ENCODE measurements at regions not wholly inside any gene's neighbourhood (a gene's known extent, or its start where the extent isn't known, plus 50 kb on each side); places are given as distances from the start of the nearest gene placed in this dataset.

- Histone ChIP-seq H4K8ac (ENCODE audit: low read depth, low read length) (no peak overlapping the region), H3K4me1 (ENCODE audit: control insufficient read depth in 1 of 2, insufficient read depth in 2 of 2, low read length in 2 of 2) (peaks cover 0 to 3% of the 10 kb centered on the region in 2 experiments), H3K18ac (ENCODE audit: low read length) (no peak overlapping the region), H2AK5ac (ENCODE audit: low read length) (no peak overlapping the region), H3K36me3 (ENCODE audit: control insufficient read depth in 1 of 2, insufficient read depth in 2 of 2, low read length in 2 of 2) (no peaks in the 10 kb centered on the region), H2BK120ac (ENCODE audit: insufficient read depth, low read length, poor library complexity) (no peak overlapping the region), H3K79me1 (ENCODE audit: low read length) (no peaks in the 10 kb centered on the region), H3K4ac (ENCODE audit: low read depth, low read length) (no peak overlapping the region), H3K4me2 (ENCODE audit: low read length) (no peak overlapping the region), H2BK12ac (ENCODE audit: low read length) (no peak overlapping the region), H4K12ac (ENCODE audit: low read depth, low read length) (no peak overlapping the region), H2AFZ (ENCODE audit: insufficient read depth, low read length, poor library complexity) (no peak overlapping the region), H4K91ac (ENCODE audit: low read depth, low read length) (no peak overlapping the region), H3K27ac (ENCODE audit: low read depth, low read length) (no peak overlapping the region), H3K9ac (ENCODE audit: low read length) (no peak overlapping the region), H3K9me3 (ENCODE audit: insufficient read depth, low read depth, low read length) (peaks cover 2% of the 10 kb centered on the region), H3K14ac (ENCODE audit: low read length) (no peak overlapping the region), H2BK5ac (ENCODE audit: low read depth, low read length, poor library complexity) (no peak overlapping the region), H3K79me2 (ENCODE audit: control insufficient read depth, insufficient read depth, low read length, poor library complexity) (no peaks in the 10 kb centered on the region), H3K23ac (ENCODE audit: low read length) (no peak overlapping the region), H3K4me3 (ENCODE audit: low read depth, low read length) (no peak overlapping the region), H3K27me3 (ENCODE audit: insufficient read depth, low read length) (no peaks in the 10 kb centered on the region)
- WGBS (ENCODE audit: extremely low coverage, insufficient coverage, insufficient read length): no CpG with 5 or more reads among the region's 3 CpGs
- DNase-seq: no peak
Observed at GRCh38 chr12:124721501-124722162, 142.0 kb downstream of the SCARB1 start.

- Histone ChIP-seq H3K79me2 (ENCODE audit: control insufficient read depth, insufficient read depth, low read length, poor library complexity) (no peaks in the 10 kb centered on the region), H4K12ac (ENCODE audit: low read depth, low read length) (no peak overlapping the region), H3K79me1 (ENCODE audit: low read length) (no peaks in the 10 kb centered on the region), H3K27me3 (ENCODE audit: insufficient read depth, low read length) (no peaks in the 10 kb centered on the region), H3K4ac (ENCODE audit: low read depth, low read length) (no peak overlapping the region), H2BK5ac (ENCODE audit: low read depth, low read length, poor library complexity) (no peak overlapping the region), H3K9me3 (ENCODE audit: insufficient read depth, low read depth, low read length) (peaks cover 2% of the 10 kb centered on the region), H3K9ac (ENCODE audit: low read length) (no peak overlapping the region), H3K27ac (ENCODE audit: low read depth, low read length) (no peak overlapping the region), H3K14ac (ENCODE audit: low read length) (no peak overlapping the region), H2BK12ac (ENCODE audit: low read length) (no peak overlapping the region), H3K4me2 (ENCODE audit: low read length) (no peak overlapping the region), H4K8ac (ENCODE audit: low read depth, low read length) (no peak overlapping the region), H2BK120ac (ENCODE audit: insufficient read depth, low read length, poor library complexity) (no peak overlapping the region), H2AK5ac (ENCODE audit: low read length) (no peak overlapping the region), H2AFZ (ENCODE audit: insufficient read depth, low read length, poor library complexity) (no peak overlapping the region), H3K4me1 (ENCODE audit: control insufficient read depth in 1 of 2, insufficient read depth in 2 of 2, low read length in 2 of 2) (peaks cover 0 to 3% of the 10 kb centered on the region in 2 experiments), H3K23ac (ENCODE audit: low read length) (no peak overlapping the region), H3K4me3 (ENCODE audit: low read depth, low read length) (no peak overlapping the region), H3K36me3 (ENCODE audit: control insufficient read depth in 1 of 2, insufficient read depth in 2 of 2, low read length in 2 of 2) (no peaks in the 10 kb centered on the region), H3K18ac (ENCODE audit: low read length) (no peak overlapping the region), H4K91ac (ENCODE audit: low read depth, low read length) (no peak overlapping the region)
- peak in 1 of 2 donors; percentile 26 for DNase-seq
- WGBS (ENCODE audit: extremely low coverage, insufficient coverage, insufficient read length): no CpG with 5 or more reads among the region's 16 CpGs
Observed at GRCh38 chr12:124720681-124721500, 142.8 kb downstream of the SCARB1 start.

- no peak overlapping the region for H3K4ac ChIP-seq (ENCODE audit: low read depth, low read length)
- H2AK5ac ChIP-seq (ENCODE audit: low read length): no peak overlapping the region
- no peaks in the 10 kb centered on the region for H3K27me3 ChIP-seq (ENCODE audit: insufficient read depth, low read length)
- WGBS (ENCODE audit: extremely low coverage, insufficient coverage, insufficient read length): no CpG with 5 or more reads among the region's 14 CpGs
- peaks cover 2% of the 10 kb centered on the region for H3K9me3 ChIP-seq (ENCODE audit: insufficient read depth, low read depth, low read length)
- H3K4me3 ChIP-seq (ENCODE audit: low read depth, low read length): no peak overlapping the region
- H3K4me2 ChIP-seq (ENCODE audit: low read length): no peak overlapping the region
- no peak overlapping the region for H4K12ac ChIP-seq (ENCODE audit: low read depth, low read length)
- H3K27ac ChIP-seq (ENCODE audit: low read depth, low read length): no peak overlapping the region
- no peak overlapping the region for H3K14ac ChIP-seq (ENCODE audit: low read length)
- no peak overlapping the region for H3K9ac ChIP-seq (ENCODE audit: low read length)
- H4K91ac ChIP-seq (ENCODE audit: low read depth, low read length): no peak overlapping the region
- no peaks in the 10 kb centered on the region for H3K79me1 ChIP-seq (ENCODE audit: low read length)
- H4K8ac ChIP-seq (ENCODE audit: low read depth, low read length): no peak overlapping the region
- H2BK120ac ChIP-seq (ENCODE audit: insufficient read depth, low read length, poor library complexity): no peak overlapping the region
- peaks cover 0 to 10% of the 10 kb centered on the region in 2 experiments for H3K4me1 ChIP-seq (ENCODE audit: control insufficient read depth in 1 of 2, insufficient read depth in 2 of 2, low read length in 2 of 2)
- no peaks in the 10 kb centered on the region for H3K36me3 ChIP-seq (ENCODE audit: control insufficient read depth in 1 of 2, insufficient read depth in 2 of 2, low read length in 2 of 2)
- H3K23ac ChIP-seq (ENCODE audit: low read length): no peak overlapping the region
- no peak overlapping the region for H2BK5ac ChIP-seq (ENCODE audit: low read depth, low read length, poor library complexity)
- no peak overlapping the region for H2BK12ac ChIP-seq (ENCODE audit: low read length)
- H3K79me2 ChIP-seq (ENCODE audit: control insufficient read depth, insufficient read depth, low read length, poor library complexity): no peaks in the 10 kb centered on the region
- DNase-seq: peak; percentile 51 to 69
- H2AFZ ChIP-seq (ENCODE audit: insufficient read depth, low read length, poor library complexity): no peak overlapping the region
- no peak overlapping the region for H3K18ac ChIP-seq (ENCODE audit: low read length)
Observed at GRCh38 chr12:124720004-124720680, 143.5 kb downstream of the SCARB1 start.

GRCh38 chr12:124719231-124719630 lies 144.4 kb downstream of the SCARB1 start:
- no peaks in the 10 kb centered on the region for H3K36me3 ChIP-seq (ENCODE audit: control insufficient read depth in 1 of 2, insufficient read depth in 2 of 2, low read length in 2 of 2)
- WGBS (ENCODE audit: extremely low coverage, insufficient coverage, insufficient read length): no CpG with 5 or more reads among the region's 12 CpGs
- H3K79me1 ChIP-seq (ENCODE audit: low read length): no peaks in the 10 kb centered on the region
- no peak overlapping the region for H4K12ac ChIP-seq (ENCODE audit: low read depth, low read length)
- H4K8ac ChIP-seq (ENCODE audit: low read depth, low read length): no peak overlapping the region
- no peak overlapping the region for H3K23ac ChIP-seq (ENCODE audit: low read length)
- H3K4ac ChIP-seq (ENCODE audit: low read depth, low read length): no peak overlapping the region
- H3K27me3 ChIP-seq (ENCODE audit: insufficient read depth, low read length): no peaks in the 10 kb centered on the region
- peaks cover 2% of the 10 kb centered on the region for H3K9me3 ChIP-seq (ENCODE audit: insufficient read depth, low read depth, low read length)
- H2AFZ ChIP-seq (ENCODE audit: insufficient read depth, low read length, poor library complexity): no peak overlapping the region
- H3K4me1 ChIP-seq (ENCODE audit: control insufficient read depth in 1 of 2, insufficient read depth in 2 of 2, low read length in 2 of 2): peaks cover 0 to 10% of the 10 kb centered on the region in 2 experiments
- no peak overlapping the region for H4K91ac ChIP-seq (ENCODE audit: low read depth, low read length)
- H2BK5ac ChIP-seq (ENCODE audit: low read depth, low read length, poor library complexity): no peak overlapping the region
- DNase-seq: no peak
- no peaks in the 10 kb centered on the region for H3K79me2 ChIP-seq (ENCODE audit: control insufficient read depth, insufficient read depth, low read length, poor library complexity)
- H3K4me3 ChIP-seq (ENCODE audit: low read depth, low read length): no peak overlapping the region
- H3K18ac ChIP-seq (ENCODE audit: low read length): no peak overlapping the region
- no peak overlapping the region for H2BK12ac ChIP-seq (ENCODE audit: low read length)
- no peak overlapping the region for H3K14ac ChIP-seq (ENCODE audit: low read length)
- H2BK120ac ChIP-seq (ENCODE audit: insufficient read depth, low read length, poor library complexity): no peak overlapping the region
- H3K4me2 ChIP-seq (ENCODE audit: low read length): no peak overlapping the region
- no peak overlapping the region for H2AK5ac ChIP-seq (ENCODE audit: low read length)
- no peak overlapping the region for H3K9ac ChIP-seq (ENCODE audit: low read length)
- no peak overlapping the region for H3K27ac ChIP-seq (ENCODE audit: low read depth, low read length)

Measured in trophoblast cell (in vitro differentiated cells and primary cell).